ENCODE measurements at regions not wholly inside any gene's neighbourhood (a gene's known extent, or its start where the extent isn't known, plus 50 kb on each side); places are given as distances from the start of the nearest gene placed in this dataset.

- no peak for TF ChIP-seq CTCF (IDR thresholded peaks at IDR 0.05; ENCODE audit: insufficient read depth, low read length, severe bottlenecking)
- Histone ChIP-seq H3K4me3 (ENCODE audit: low read depth, low read length) (no peak overlapping the region), H3K27me3 (ENCODE audit: control insufficient read depth, insufficient read depth, low read length) (no peaks in the 10 kb centered on the region), H3K36me3 (ENCODE audit: control insufficient read depth, insufficient read depth, low read length) (no peaks in the 10 kb centered on the region)
- FAIRE-seq, result no peak
- DNase-seq (ENCODE audit: low read depth), result no peak
Observed at GRCh38 chr9:24932785-24933184, 387.1 kb upstream of the IZUMO3 start.

- no peak for TF ChIP-seq CTCF (IDR thresholded peaks at IDR 0.05; ENCODE audit: insufficient read depth, low read length, severe bottlenecking)
- DNase-seq (ENCODE audit: low read depth) (no peak), FAIRE-seq (no peak)
- Histone ChIP-seq H3K36me3 (ENCODE audit: control insufficient read depth, insufficient read depth, low read length) (no peaks in the 10 kb centered on the region), H3K27me3 (ENCODE audit: control insufficient read depth, insufficient read depth, low read length) (no peaks in the 10 kb centered on the region), H3K4me3 (ENCODE audit: low read depth, low read length) (no peak overlapping the region)
Observed at GRCh38 chr9:24931894-24932293, 386.2 kb upstream of the IZUMO3 start.

GRCh38 chr9:24912767-24913166 is 367.1 kb upstream of the IZUMO3 start:
- TF ChIP-seq CTCF (IDR thresholded peaks at IDR 0.05; ENCODE audit: insufficient read depth, low read length, severe bottlenecking), result no peak
- no peaks in the 10 kb centered on the region for H3K27me3 ChIP-seq (ENCODE audit: control insufficient read depth, insufficient read depth, low read length)
- DNase-seq (ENCODE audit: low read depth) (peak; percentile 1), FAIRE-seq (no peak)
- H3K36me3 ChIP-seq (ENCODE audit: control insufficient read depth, insufficient read depth, low read length), result no peaks in the 10 kb centered on the region
- no peak overlapping the region for H3K4me3 ChIP-seq (ENCODE audit: low read depth, low read length)

- DNase-seq (ENCODE audit: low read depth), result no peak
- TF ChIP-seq CTCF (IDR thresholded peaks at IDR 0.05; ENCODE audit: insufficient read depth, low read length, severe bottlenecking), result no peak
- Histone ChIP-seq H3K4me3 (ENCODE audit: low read depth, low read length) (no peak overlapping the region), H3K36me3 (ENCODE audit: control insufficient read depth, insufficient read depth, low read length) (no peaks in the 10 kb centered on the region), H3K27me3 (ENCODE audit: control insufficient read depth, insufficient read depth, low read length) (no peaks in the 10 kb centered on the region)
- FAIRE-seq, result no peak
Observed at GRCh38 chr9:24901319-24901718, 355.6 kb upstream of the IZUMO3 start.

- Histone ChIP-seq H3K4me3 (ENCODE audit: low read depth, low read length) (no peak overlapping the region), H3K36me3 (ENCODE audit: control insufficient read depth, insufficient read depth, low read length) (no peaks in the 10 kb centered on the region), H3K27me3 (ENCODE audit: control insufficient read depth, insufficient read depth, low read length) (no peaks in the 10 kb centered on the region)
- FAIRE-seq, result no peak
- TF ChIP-seq CTCF (IDR thresholded peaks at IDR 0.05; ENCODE audit: insufficient read depth, low read length, severe bottlenecking), result no peak
- no peak for DNase-seq (ENCODE audit: low read depth)
Observed at GRCh38 chr9:24900179-24900578, 354.5 kb upstream of the IZUMO3 start.

GRCh38 chr9:24899463-24899862 is 353.8 kb upstream of the IZUMO3 start:
- H3K4me3 ChIP-seq (ENCODE audit: low read depth, low read length), result no peak overlapping the region
- H3K27me3 ChIP-seq (ENCODE audit: control insufficient read depth, insufficient read depth, low read length), result no peaks in the 10 kb centered on the region
- FAIRE-seq (no peak), DNase-seq (ENCODE audit: low read depth) (no peak)
- TF ChIP-seq CTCF (IDR thresholded peaks at IDR 0.05; ENCODE audit: insufficient read depth, low read length, severe bottlenecking), result no peak
- H3K36me3 ChIP-seq (ENCODE audit: control insufficient read depth, insufficient read depth, low read length), result no peaks in the 10 kb centered on the region

Data from bronchial epithelial cell (primary cell).